Glomerular endothelial cell (primary cell): ENCODE measurements at regions not wholly inside any gene's neighbourhood (a gene's known extent, or its start where the extent isn't known, plus 50 kb on each side); places are given as distances from the start of the nearest gene placed in this dataset.

Experiments used
- DNase-seq: peaks from one replicate; pipeline ENCODE4 v3.0.0-alpha.2; 2011; ENCODE audit warnings: low read depth, low spot score; ENCODE audit errors: extremely low read depth

GRCh38 chr22:49197986-49198704 is 629.5 kb downstream of the BRD1 start:
- no peak for DNase-seq

- no peak for DNase-seq
Observed at GRCh38 chr22:49197505-49197904, 630.2 kb downstream of the BRD1 start.

- no peak for DNase-seq
Observed at GRCh38 chr22:49196046-49196511, 631.6 kb downstream of the BRD1 start.

- DNase-seq: no peak
Observed at GRCh38 chr22:49195636-49196035, 632.0 kb downstream of the BRD1 start.

GRCh38 chr22:49193901-49194465 is 633.7 kb downstream of the BRD1 start:
- no peak for DNase-seq

- no peak for DNase-seq
Observed at GRCh38 chr22:49193348-49193747, 634.3 kb downstream of the BRD1 start.

GRCh38 chr22:49192857-49193250 is 634.8 kb downstream of the BRD1 start:
- DNase-seq: no peak

GRCh38 chr22:49192180-49192856 is 635.4 kb downstream of the BRD1 start:
- no peak for DNase-seq

- no peak for DNase-seq
Observed at GRCh38 chr22:49191506-49191980, 636.1 kb downstream of the BRD1 start.

- DNase-seq: no peak
Observed at GRCh38 chr22:49190816-49191505, 636.7 kb downstream of the BRD1 start.

- DNase-seq: no peak
Observed at GRCh38 chr22:49189871-49190270, 637.8 kb downstream of the BRD1 start.

GRCh38 chr22:49188591-49188990 is 639.1 kb downstream of the BRD1 start:
- no peak for DNase-seq

- no peak for DNase-seq
Observed at GRCh38 chr22:49188091-49188490, 639.6 kb downstream of the BRD1 start.

GRCh38 chr22:49186762-49187161 is 640.9 kb downstream of the BRD1 start:
- DNase-seq: no peak

- DNase-seq: no peak
Observed at GRCh38 chr22:49186293-49186692, 641.4 kb downstream of the BRD1 start.

- no peak for DNase-seq
Observed at GRCh38 chr22:49185312-49185969, 642.2 kb downstream of the BRD1 start.

GRCh38 chr22:49184736-49185135 is 642.9 kb downstream of the BRD1 start:
- DNase-seq: no peak

GRCh38 chr22:49183826-49184216 is 643.9 kb downstream of the BRD1 start:
- DNase-seq: no peak

- DNase-seq: no peak
Observed at GRCh38 chr22:49183208-49183825, 644.4 kb downstream of the BRD1 start.

- no peak for DNase-seq
Observed at GRCh38 chr22:49182416-49182815, 645.3 kb downstream of the BRD1 start.
